ENCODE measurements at regions not wholly inside any gene's neighbourhood (a gene's known extent, or its start where the extent isn't known, plus 50 kb on each side); places are given as distances from the start of the nearest gene placed in this dataset.

- no peak for TF ChIP-seq CTCF (IDR thresholded peaks at IDR 0.05)
- TF ChIP-seq ZFX (IDR thresholded peaks at IDR 0.05; ENCODE audit: borderline replicate concordance) = no peak
Measured at GRCh38 chr2:164048729-164049128, 312.9 kb upstream of the FIGN start.
